ENCODE measurements at regions not wholly inside any gene's neighbourhood (a gene's known extent, or its start where the extent isn't known, plus 50 kb on each side); places are given as distances from the start of the nearest gene placed in this dataset.
"Not testable (repeated sequence)": the region's sequence is repeated elsewhere in the genome, so short reads cannot be mapped to it uniquely, and the experiment has no call there.

- DNase-seq (ENCODE audit: low read depth in 2 of 2): no peak
Observed at GRCh38 chr3:31096661-31097395, 202.4 kb upstream of the GADL1 start.

DNA sequence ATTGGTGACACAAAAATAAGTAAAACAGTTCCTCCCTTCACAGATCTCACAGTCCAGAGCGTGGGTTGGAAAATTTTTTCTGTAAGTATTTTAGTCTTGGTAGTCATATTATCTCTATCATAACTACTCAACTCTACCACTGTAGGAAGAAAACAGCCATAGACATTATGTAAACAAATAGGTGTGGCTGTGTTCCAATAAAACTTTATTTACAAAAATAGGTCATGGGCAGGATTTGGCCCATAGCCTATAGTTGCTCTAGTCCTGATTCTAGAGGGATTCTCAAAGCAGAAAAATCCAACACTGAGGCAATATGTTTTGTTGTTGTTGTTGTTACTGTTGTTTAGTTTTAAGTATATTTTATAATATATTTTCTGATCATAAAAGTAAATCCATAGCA, 206.1 kb upstream of the GADL1 start:
- no peak for DNase-seq (ENCODE audit: low read depth in 2 of 2)

DNA sequence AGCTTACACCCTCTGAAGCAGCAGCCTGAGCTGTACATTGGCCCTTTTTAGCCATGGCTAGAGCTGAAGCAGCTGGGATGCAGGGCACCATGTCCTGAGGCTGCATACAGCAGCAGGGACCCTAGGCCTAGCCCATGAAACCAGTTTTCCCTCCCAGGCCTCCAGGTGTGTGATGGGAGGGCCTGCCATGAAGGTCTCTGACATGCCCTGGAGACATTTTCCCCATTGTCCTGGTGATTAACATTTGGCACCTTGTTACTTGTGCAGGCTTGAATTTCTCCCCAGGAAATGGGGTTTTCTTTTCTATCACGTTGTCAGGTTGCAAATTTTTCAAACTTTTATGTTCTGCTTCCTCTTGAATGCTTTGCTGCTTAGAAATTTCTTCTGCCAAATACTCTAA, 206.8 kb upstream of the GADL1 start:
- not testable (repeated sequence) for DNase-seq (ENCODE audit: low read depth in 2 of 2)

- peak in 1 of 2 donors; percentile 6 for DNase-seq (ENCODE audit: low read depth in 2 of 2)
Observed at GRCh38 chr3:31102196-31102879, 207.9 kb upstream of the GADL1 start.

GRCh38 chr3:31103181-31103580, 208.7 kb upstream of the GADL1 start:
- DNase-seq (ENCODE audit: low read depth in 2 of 2): no peak

DNA sequence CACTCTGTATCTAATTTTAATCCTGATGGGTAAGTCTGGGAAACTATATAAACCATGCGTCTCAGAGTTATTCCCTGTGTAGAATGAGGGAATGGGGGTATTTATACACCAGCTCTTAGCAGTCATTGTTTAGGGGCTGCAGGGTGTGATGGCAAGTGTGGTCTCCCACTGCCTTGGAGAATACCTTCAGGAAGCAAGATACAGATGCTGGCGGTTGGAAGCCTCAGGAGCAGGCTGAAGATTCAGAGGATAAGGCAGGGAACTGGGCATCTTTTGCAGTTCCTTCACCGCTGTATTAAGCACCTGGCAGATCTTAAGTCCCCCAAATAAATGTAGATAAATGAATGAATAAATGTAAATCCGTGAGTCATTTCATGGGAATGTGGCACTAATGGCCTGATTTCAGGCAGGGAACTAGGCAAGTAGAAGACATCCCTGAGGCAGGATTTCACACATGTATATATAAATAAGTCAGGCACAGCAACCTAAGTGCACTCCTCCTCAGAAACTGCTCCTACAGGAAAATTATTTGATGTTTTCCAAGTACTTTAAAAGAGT, 209.2 kb upstream of the GADL1 start:
- no peak for DNase-seq (ENCODE audit: low read depth in 2 of 2)

- DNase-seq (ENCODE audit: low read depth in 2 of 2): no peak
Observed at GRCh38 chr3:31105011-31105410, 210.6 kb upstream of the GADL1 start.

DNA sequence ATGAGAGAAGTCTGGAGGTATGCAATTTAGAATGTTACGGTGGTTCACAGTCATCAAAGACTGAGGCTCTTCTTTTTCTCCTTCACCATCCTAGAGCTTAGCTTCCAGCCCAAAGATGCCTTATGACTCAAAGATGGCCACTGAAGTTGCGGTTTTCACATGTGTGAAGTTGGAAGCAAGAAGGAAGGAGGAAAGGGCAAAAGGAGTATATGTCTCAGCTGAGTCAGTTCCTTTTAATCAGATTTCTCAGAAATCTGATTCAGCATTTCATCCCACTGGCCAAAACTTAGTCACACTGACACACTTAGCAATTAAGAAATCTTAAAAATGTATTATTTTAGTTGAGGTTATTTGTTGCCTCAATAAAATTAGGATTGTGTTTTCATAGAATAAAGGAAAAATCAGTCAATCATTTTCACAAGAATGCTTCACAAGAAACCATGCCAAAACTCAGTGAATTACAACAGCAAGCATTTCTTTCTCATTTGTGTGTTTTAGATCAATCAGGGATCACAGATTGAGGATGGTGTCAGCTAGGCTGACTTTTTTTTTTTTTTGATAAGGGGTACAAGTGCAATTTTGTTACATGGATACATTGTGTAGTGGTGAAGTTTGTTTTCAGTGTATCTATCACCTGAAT, 211.1 kb upstream of the GADL1 start:
- no peak for DNase-seq (ENCODE audit: low read depth in 2 of 2)

- DNase-seq (ENCODE audit: low read depth in 2 of 2): no peak
Observed at GRCh38 chr3:31106204-31106603, 211.7 kb upstream of the GADL1 start.

GRCh38 chr3:31106912-31107311, 212.5 kb upstream of the GADL1 start:
- no peak for DNase-seq (ENCODE audit: low read depth in 2 of 2)

- no peak for DNase-seq (ENCODE audit: low read depth in 2 of 2)
Observed at GRCh38 chr3:31114929-31115283, 220.4 kb upstream of the GADL1 start.

DNA sequence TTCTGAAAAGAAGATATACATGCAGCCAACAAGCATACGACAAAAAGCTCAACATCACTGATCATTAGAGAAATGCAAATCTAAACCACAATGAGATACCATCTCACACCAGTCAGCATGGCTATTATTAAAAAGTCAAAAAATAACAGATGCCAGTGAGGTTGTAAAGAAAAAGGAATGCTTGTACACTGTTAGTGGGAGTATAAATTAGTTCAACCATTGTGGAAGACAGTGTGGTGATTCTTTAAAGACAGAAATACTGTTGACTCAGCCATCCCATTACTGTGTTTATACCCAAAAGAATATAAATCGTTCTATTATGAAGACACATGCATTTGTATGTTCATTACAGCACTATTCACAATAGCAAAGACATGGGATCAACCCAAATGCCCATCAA, 221.1 kb upstream of the GADL1 start:
- DNase-seq (ENCODE audit: low read depth in 2 of 2): not testable (repeated sequence)

GRCh38 chr3:31116651-31117050, 222.2 kb upstream of the GADL1 start:
- DNase-seq (ENCODE audit: low read depth in 2 of 2): no peak

GRCh38 chr3:31117854-31118253, 223.4 kb upstream of the GADL1 start:
- no peak for DNase-seq (ENCODE audit: low read depth in 2 of 2)

GRCh38 chr3:31124373-31124772, 229.9 kb upstream of the GADL1 start:
- no peak for DNase-seq (ENCODE audit: low read depth in 2 of 2)

GRCh38 chr3:31125413-31126020, 231.1 kb upstream of the GADL1 start:
- no peak for DNase-seq (ENCODE audit: low read depth in 2 of 2)

DNA sequence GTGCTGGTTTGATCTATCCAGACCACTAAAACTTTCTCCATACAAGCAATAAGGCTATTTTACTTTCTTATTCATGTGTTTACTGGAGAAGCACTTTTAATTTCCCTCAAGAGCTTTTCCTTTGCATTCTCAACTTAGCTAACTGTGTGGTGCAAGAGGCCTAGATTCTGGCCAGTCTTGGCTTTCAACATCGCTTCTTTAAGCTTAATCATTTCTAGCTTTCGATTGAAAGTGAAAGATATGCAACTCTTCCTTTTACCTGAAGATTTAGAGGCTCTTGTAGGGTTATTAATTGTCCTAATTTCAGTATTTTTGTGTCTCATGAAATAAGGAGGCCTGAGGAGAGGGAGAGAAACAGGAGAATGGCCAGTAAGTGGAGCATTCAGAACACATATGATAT, 234.8 kb upstream of the GADL1 start:
- no peak for DNase-seq (ENCODE audit: low read depth in 2 of 2)

- DNase-seq (ENCODE audit: low read depth in 2 of 2): no peak
Observed at GRCh38 chr3:31132132-31132769, 237.8 kb upstream of the GADL1 start.

DNA sequence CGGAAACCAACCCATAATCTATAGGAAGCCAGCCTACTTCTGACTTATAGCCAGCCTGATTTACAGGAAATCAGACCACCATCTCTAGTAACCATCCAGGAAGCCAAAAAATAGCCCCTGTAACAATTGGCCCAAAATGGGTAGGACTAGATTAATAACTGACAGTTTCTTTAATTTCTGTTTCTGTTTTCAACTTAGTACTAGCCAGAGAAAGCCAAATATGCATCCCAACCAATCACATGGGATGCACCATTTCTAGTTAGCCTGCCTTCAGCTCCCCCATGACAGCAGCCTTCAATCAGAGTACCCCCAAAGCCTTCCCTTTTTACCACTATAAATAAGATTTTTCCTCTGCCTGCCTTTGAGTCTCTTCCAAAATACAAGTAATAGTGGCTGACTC, 239.1 kb upstream of the GADL1 start:
- DNase-seq (ENCODE audit: low read depth in 2 of 2): no peak

- no peak for DNase-seq (ENCODE audit: low read depth in 2 of 2)
Observed at GRCh38 chr3:31135546-31135945, 241.1 kb upstream of the GADL1 start.

DNA sequence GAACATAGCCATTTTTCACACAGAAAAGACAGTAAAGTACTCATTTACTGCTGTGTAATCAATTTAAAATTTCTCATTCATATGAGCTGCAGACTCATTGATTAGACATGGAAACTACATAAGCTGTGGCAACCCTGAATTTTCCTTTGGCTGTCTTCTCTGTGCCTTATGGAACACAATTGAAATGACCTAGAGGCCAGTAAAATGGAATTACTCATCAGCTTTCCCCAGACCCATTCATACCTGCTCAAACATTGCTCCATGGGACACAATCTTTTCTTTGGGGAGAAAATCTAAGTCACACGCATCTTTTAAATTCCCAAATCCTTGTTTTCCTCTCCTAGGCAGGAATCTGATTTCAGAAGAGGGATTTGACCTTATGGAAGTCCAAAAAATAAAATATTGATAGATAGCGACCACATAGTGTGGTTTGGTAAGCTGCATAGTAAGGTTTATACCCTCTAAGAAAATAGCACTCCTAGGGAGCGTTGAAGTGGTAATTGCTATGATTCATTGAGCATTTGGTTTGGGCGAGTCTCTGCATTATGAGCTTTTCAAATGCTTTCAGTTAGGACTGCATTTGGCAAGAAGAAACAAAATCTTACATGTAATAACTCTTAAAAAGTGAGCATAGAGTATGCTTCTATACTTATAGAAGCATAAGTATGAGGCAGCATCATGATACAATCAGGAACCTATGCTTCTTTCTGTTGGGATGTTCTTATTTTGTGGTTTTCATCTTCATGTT, 243.4 kb upstream of the GADL1 start:
- no peak for DNase-seq (ENCODE audit: low read depth in 2 of 2)

Data from activated CD4-positive, alpha-beta T cell treated with anti-CD3 and anti-CD28 coated beads for 24 hours (primary cell).